H1 (cell line): ENCODE measurements at regions not wholly inside any gene's neighbourhood (a gene's known extent, or its start where the extent isn't known, plus 50 kb on each side); places are given as distances from the start of the nearest gene placed in this dataset.

Experiments
- CTCF ChIA-PET: fragments of 300-600 bp; sonication (Branson Sonifier 250); formaldehyde crosslinking; loops from one replicate; lab custom pipeline; 2021; ENCODE audit not compliant: partially characterized antibody; lab: Charles Lee
- POLR2A ChIA-PET: fragments of 300-600 bp; sonication (Branson Sonifier 250); formaldehyde crosslinking; loops from one replicate; lab custom pipeline; 2021; ENCODE audit warnings: inconsistent platforms; ENCODE audit not compliant: partially characterized antibody; lab: Charles Lee
- DNase-seq, 2 experiments: peaks; one replicate each; pipeline versions ENCODE4 v3.0.0 to v3.0.0-alpha.2; 2010 to 2022; ENCODE audit warnings: low spot score in 2 of 2, low read depth in 1 of 2, mixed read lengths in 1 of 2
- FAIRE-seq: peaks from 2 replicates; lab custom pipeline; 2011; peaks lifted over from hg19 to GRCh38; lab: Jason Lieb, UNC
- H2AFZ ChIP-seq: 2 replicates; pipeline ENCODE4 v1.8.1; 2012; ENCODE audit warnings: low read length, inconsistent platforms
- H2AK5ac ChIP-seq: 2 replicates; pipeline ENCODE4 v1.6.1; 2013; ENCODE audit warnings: low read depth, low read length
- H2BK120ac ChIP-seq: replicated peaks from 2 replicates; pipeline ENCODE3; 2013; ENCODE audit warnings: low read depth, low read length, inconsistent platforms
- H2BK12ac ChIP-seq: 2 replicates; pipeline ENCODE4 v1.6.1; 2013; ENCODE audit warnings: low read depth, low read length
- H2BK15ac ChIP-seq: 2 replicates; pipeline ENCODE4 v1.6.1; 2013; ENCODE audit warnings: low read length
- H2BK20ac ChIP-seq: 2 replicates; pipeline ENCODE4 v1.6.1; 2013; ENCODE audit warnings: low read length
- H2BK5ac ChIP-seq: 2 replicates; pipeline ENCODE4 v1.6.1; 2013; ENCODE audit warnings: low read depth, low read length
- H3K14ac ChIP-seq: 2 replicates; pipeline ENCODE4 v1.6.1; 2013; ENCODE audit warnings: inconsistent platforms; ENCODE audit not compliant: insufficient read length
- H3K18ac ChIP-seq: 2 replicates; pipeline ENCODE4 v1.6.1; 2013; ENCODE audit warnings: low read length; ENCODE audit errors: extremely low read depth
- H3K23ac ChIP-seq: 2 replicates; pipeline ENCODE4 v1.6.1; 2013; ENCODE audit warnings: inconsistent platforms; ENCODE audit not compliant: insufficient read length
- H3K23me2 ChIP-seq: 2 replicates; pipeline ENCODE4 v1.6.1; 2013; ENCODE audit warnings: low read depth, low read length
- H3K27ac ChIP-seq: 2 replicates; pipeline ENCODE4 v1.6.1; 2011; ENCODE audit warnings: low read depth, low read length, inconsistent platforms
- H3K27me3 ChIP-seq, 4 experiments: replicated peaks in 1 of 4; 1 replicate in 1 of 4; 2 replicates in 3 of 4; pipeline versions ENCODE4 v1.6.1 to v1.8.1; 2011 to 2013; ENCODE audit warnings: low read length in 3 of 4, mild to moderate bottlenecking in 3 of 4, inconsistent platforms in 2 of 4, mixed read lengths in 2 of 4, moderate library complexity in 1 of 4; ENCODE audit not compliant: control insufficient read depth in 3 of 4, insufficient read depth in 3 of 4; ENCODE audit errors: extremely low read depth in 1 of 4
- H3K36me3 ChIP-seq, 4 experiments: 2 replicates each; pipeline versions ENCODE4 v1.6.1 to v1.8.1; 2011 to 2013; ENCODE audit warnings: mild to moderate bottlenecking in 4 of 4, low read length in 3 of 4, moderate library complexity in 2 of 4, control low read depth in 1 of 4, inconsistent platforms in 1 of 4; ENCODE audit not compliant: insufficient read depth in 4 of 4, control insufficient read depth in 2 of 4
- H3K4ac ChIP-seq: replicated peaks from 2 replicates; pipeline ENCODE3; 2013; ENCODE audit warnings: low read length, low read depth, mixed read lengths, inconsistent platforms; ENCODE audit not compliant: insufficient read length
- H3K4me1 ChIP-seq, 4 experiments: replicated peaks in 1 of 4; 1 replicate in 1 of 4; 2 replicates in 3 of 4; pipeline versions ENCODE4 v1.6.1 to v1.8.1; 2011 to 2013; ENCODE audit warnings: low read length in 3 of 4, inconsistent platforms in 2 of 4, mixed read lengths in 1 of 4; ENCODE audit not compliant: insufficient read depth in 4 of 4, control insufficient read depth in 3 of 4
- H3K4me2 ChIP-seq, 2 experiments: 2 replicates each; pipeline versions ENCODE4 v1.6.1 to v1.8.1; 2011 to 2013; ENCODE audit warnings: low read depth in 2 of 2, low read length in 2 of 2, control low read depth in 1 of 2, inconsistent platforms in 1 of 2, mild to moderate bottlenecking in 1 of 2; ENCODE audit not compliant: insufficient read depth in 1 of 2
- H3K4me3 ChIP-seq, 4 experiments: fragments of 200-600, 300-600 bp in 1 of 4; sonication (generic), shearing (Covaris generic), sonication (Bioruptor Twin) in 1 of 4; 2 replicates each; pipeline versions ENCODE4 v1.5.1 to v1.8.1; 2011 to 2016; ENCODE audit warnings: low read length in 4 of 4, low read depth in 3 of 4, control low read depth in 2 of 4, inconsistent platforms in 2 of 4, mild to moderate bottlenecking in 2 of 4, mixed read lengths in 1 of 4, moderate library complexity in 1 of 4; ENCODE audit not compliant: insufficient read depth in 2 of 4; ENCODE audit errors: extremely low read depth in 1 of 4
- H3K56ac ChIP-seq: replicated peaks from 2 replicates; pipeline ENCODE3; 2013; ENCODE audit warnings: low read depth, mild to moderate bottlenecking, mixed read lengths, low read length, inconsistent platforms; ENCODE audit not compliant: insufficient read length
- H3K79me1 ChIP-seq: 2 replicates; pipeline ENCODE4 v1.6.1; 2013; ENCODE audit warnings: low read depth, low read length, control low read depth
- H3K79me2 ChIP-seq, 2 experiments: 2 replicates each; pipeline versions ENCODE4 v1.6.1 to v1.8.1; 2012 to 2013; ENCODE audit warnings: low read length in 2 of 2, mild to moderate bottlenecking in 2 of 2, inconsistent platforms in 1 of 2; ENCODE audit not compliant: insufficient read depth in 2 of 2, control insufficient read depth in 1 of 2
- H3K9ac ChIP-seq, 4 experiments: replicated peaks in 1 of 4; 1 replicate in 1 of 4; 2 replicates in 3 of 4; pipeline versions ENCODE4 v1.6.1 to v1.8.1; 2011 to 2013; ENCODE audit warnings: low read depth in 3 of 4, low read length in 3 of 4, control low read depth in 2 of 4, mild to moderate bottlenecking in 2 of 4, moderate library complexity in 2 of 4, inconsistent platforms in 1 of 4; ENCODE audit errors: extremely low read depth in 1 of 4
- H3K9me3 ChIP-seq, 2 experiments: 2 replicates each; pipeline versions ENCODE4 v1.6.1 to v1.8.1; 2012 to 2013; ENCODE audit warnings: mild to moderate bottlenecking in 2 of 2, moderate library complexity in 2 of 2, control low read depth in 1 of 2, inconsistent platforms in 1 of 2, low read depth in 1 of 2, low read length in 1 of 2, mixed read lengths in 1 of 2; ENCODE audit not compliant: insufficient read depth in 2 of 2
- H4K20me1 ChIP-seq, 2 experiments: replicated peaks in 1 of 2; 2 replicates each; pipeline versions ENCODE3 to v1.8.1; 2011 to 2013; ENCODE audit warnings: inconsistent platforms in 2 of 2, low read length in 2 of 2, mild to moderate bottlenecking in 1 of 2; ENCODE audit not compliant: insufficient read depth in 2 of 2, control insufficient read depth in 1 of 2
- H4K5ac ChIP-seq: 2 replicates; pipeline ENCODE4 v1.6.1; 2013; ENCODE audit warnings: low read length, low read depth, mixed read lengths, inconsistent platforms; ENCODE audit not compliant: insufficient read length
- H4K8ac ChIP-seq: 2 replicates; pipeline ENCODE4 v1.8.0; 2013; ENCODE audit warnings: mild to moderate bottlenecking, moderate library complexity, low read length, inconsistent platforms; ENCODE audit not compliant: insufficient read depth; ENCODE audit errors: extremely low read depth
- H4K91ac ChIP-seq: replicated peaks from 2 replicates; pipeline ENCODE3; 2013; ENCODE audit warnings: low read length, mixed read lengths, inconsistent platforms; ENCODE audit not compliant: insufficient read length
- EGR1 ChIP-seq: IDR thresholded peaks from 2 replicates; pipeline ENCODE4 v1.6.1; 2011; ENCODE audit warnings: low read depth, low read length, borderline replicate concordance
- GTF2F1 ChIP-seq: IDR thresholded peaks from 2 replicates; pipeline ENCODE4 v1.6.1; 2012; ENCODE audit warnings: low read depth, low read length, improper control_type of control experiment, borderline replicate concordance
- KDM4A ChIP-seq: IDR thresholded peaks from one replicate; pipeline ENCODE4 v1.7.1; 2012; ENCODE audit warnings: low read depth, mild to moderate bottlenecking, moderate library complexity, low read length, inconsistent platforms; ENCODE audit not compliant: severe bottlenecking
- POLR2AphosphoS5 ChIP-seq: IDR thresholded peaks from 2 replicates; pipeline ENCODE4 v1.6.1; 2011; ENCODE audit warnings: low read depth, low read length
- RBBP5 ChIP-seq: IDR thresholded peaks from 2 replicates; pipeline ENCODE4 v1.7.1; 2012; ENCODE audit warnings: low read depth, mild to moderate bottlenecking, inconsistent platforms, low read length, moderate library complexity, borderline replicate concordance
- RFX5 ChIP-seq: IDR thresholded peaks from 2 replicates; pipeline ENCODE4 v1.6.1; 2011; ENCODE audit warnings: low read depth, low read length, improper control_type of control experiment, borderline replicate concordance
- SIX5 ChIP-seq: IDR thresholded peaks from 2 replicates; pipeline ENCODE4 v1.6.1; 2011; ENCODE audit warnings: mild to moderate bottlenecking, low read depth, low read length
- USF2 ChIP-seq: IDR thresholded peaks from 2 replicates; pipeline ENCODE4 v1.6.1; 2011; ENCODE audit warnings: low read length, improper control_type of control experiment
- WGBS, 2 experiments: shearing (Covaris generic) in 1 of 2; methylation state at CpG; one replicate each; pipeline versions ENCODE4 v1.1.6 to v1.1.7; 2013 to 2015; ENCODE audit warnings: low lambda C conversion rate in 2 of 2, mixed read lengths in 2 of 2, inconsistent platforms in 1 of 2, low coverage in 1 of 2, missing lambda C conversion rate in 1 of 2; ENCODE audit not compliant: insufficient replicate concordance in 2 of 2, insufficient coverage in 1 of 2, insufficient read length in 1 of 2; ENCODE audit errors: extremely low coverage in 1 of 2, missing lambda C conversion rate in 1 of 2; 5-methylcytosine and 5-hydroxymethylcytosine counted together

GRCh38 chr1:72997624-72998023, 715.3 kb upstream of the NEGR1 start:
- Histone ChIP-seq H2BK20ac (no peak overlapping the region), H3K4ac (no peak overlapping the region), H3K4me2 (no peak overlapping the region), H2AK5ac (no peak overlapping the region), H4K5ac (no peak overlapping the region), H3K23me2 (no peaks in the 10 kb centered on the region), H2BK15ac (no peak overlapping the region), H3K4me3 (no peak overlapping the region), H3K56ac (no peak overlapping the region), H3K4me1 (no peaks in the 10 kb centered on the region), H4K20me1 (no peaks in the 10 kb centered on the region), H4K8ac (no peak overlapping the region), H3K79me2 (no peaks in the 10 kb centered on the region), H3K23ac (no peak overlapping the region), H3K18ac (no peak overlapping the region), H3K36me3 (no peaks in the 10 kb centered on the region), H3K79me1 (no peaks in the 10 kb centered on the region), H3K14ac (no peak overlapping the region), H3K27me3 (peaks cover 0 to 1% (median 0%) of the 10 kb centered on the region in 4 experiments; a peak in 1 of 7 replicates), H2AFZ (no peak overlapping the region), H3K9me3 (0 out of 4 replicates have a peak, but pooled peaks cover 0 to 4% of the 10 kb centered on the region in 2 experiments), H3K27ac (no peak overlapping the region), H2BK5ac (no peak overlapping the region), H2BK12ac (no peak overlapping the region), H3K9ac (no peak overlapping the region), H4K91ac (no peak overlapping the region), H2BK120ac (no peak overlapping the region)
- POLR2A ChIA-PET: no interaction called here
- FAIRE-seq (no peak), DNase-seq (no peak)
- TF ChIP-seq RBBP5: no peak
- TF ChIP-seq EGR1: no peak
- TF ChIP-seq GTF2F1: no peak
- TF ChIP-seq SIX5: no peak
- no peak for TF ChIP-seq USF2
- TF ChIP-seq POLR2AphosphoS5: no peak
- no peak for TF ChIP-seq RFX5
- no peak for TF ChIP-seq KDM4A
- CTCF ChIA-PET: no interaction called here
- 95% methylated on average over 4 of the region's 4 CpGs; no CpG with 5 or more reads in 1 of the 2 experiments for WGBS, 2 experiments
